Fibroblast of lung (primary cell): ENCODE measurements at regions not wholly inside any gene's neighbourhood (a gene's known extent, or its start where the extent isn't known, plus 50 kb on each side); places are given as distances from the start of the nearest gene placed in this dataset.

Experiments
- EZH2 ChIP-seq: IDR thresholded peaks from 2 replicates; pipeline ENCODE4 v1.5.1; 2012; ENCODE audit warnings: low read length, control low read depth, mild to moderate bottlenecking; ENCODE audit errors: missing control alignments
- TF ChIP-seq, protein P1 (sequence below), 2 donors: IDR thresholded peaks in 1 of 2; conservative IDR thresholded peaks in 1 of 2; 1 replicate in 1 of 2; 2 replicates in 1 of 2; pipeline ENCODE4 v1.5.1; 2011 to 2012; ENCODE audit warnings: low read length in 2 of 2, control low read depth in 1 of 2, inconsistent platforms in 1 of 2, low read depth in 1 of 2, mild to moderate bottlenecking in 1 of 2

DNA sequence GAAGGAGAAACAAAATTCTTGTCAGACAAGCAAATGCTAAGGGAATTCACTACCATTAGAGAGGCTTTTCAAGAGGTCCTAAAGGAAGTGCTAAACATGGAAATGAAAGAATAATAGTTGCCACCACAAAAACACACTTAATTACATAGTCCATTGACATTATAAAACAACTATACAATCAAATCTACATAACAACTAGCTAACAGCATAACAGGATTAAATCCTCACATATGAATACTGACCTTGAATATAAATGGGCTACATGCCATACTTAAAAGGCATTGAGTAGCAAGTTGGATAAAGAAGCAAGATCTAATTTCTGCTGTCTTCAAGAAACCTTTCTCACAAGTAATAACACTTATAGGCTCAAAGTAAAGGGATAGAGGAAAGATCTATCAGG lies 811.5 kb upstream of the CITED2 start:
- TF ChIP-seq, protein P1, sequence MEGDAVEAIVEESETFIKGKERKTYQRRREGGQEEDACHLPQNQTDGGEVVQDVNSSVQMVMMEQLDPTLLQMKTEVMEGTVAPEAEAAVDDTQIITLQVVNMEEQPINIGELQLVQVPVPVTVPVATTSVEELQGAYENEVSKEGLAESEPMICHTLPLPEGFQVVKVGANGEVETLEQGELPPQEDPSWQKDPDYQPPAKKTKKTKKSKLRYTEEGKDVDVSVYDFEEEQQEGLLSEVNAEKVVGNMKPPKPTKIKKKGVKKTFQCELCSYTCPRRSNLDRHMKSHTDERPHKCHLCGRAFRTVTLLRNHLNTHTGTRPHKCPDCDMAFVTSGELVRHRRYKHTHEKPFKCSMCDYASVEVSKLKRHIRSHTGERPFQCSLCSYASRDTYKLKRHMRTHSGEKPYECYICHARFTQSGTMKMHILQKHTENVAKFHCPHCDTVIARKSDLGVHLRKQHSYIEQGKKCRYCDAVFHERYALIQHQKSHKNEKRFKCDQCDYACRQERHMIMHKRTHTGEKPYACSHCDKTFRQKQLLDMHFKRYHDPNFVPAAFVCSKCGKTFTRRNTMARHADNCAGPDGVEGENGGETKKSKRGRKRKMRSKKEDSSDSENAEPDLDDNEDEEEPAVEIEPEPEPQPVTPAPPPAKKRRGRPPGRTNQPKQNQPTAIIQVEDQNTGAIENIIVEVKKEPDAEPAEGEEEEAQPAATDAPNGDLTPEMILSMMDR (conservative IDR thresholded peaks at IDR 0.05 in 1 of 2, IDR thresholded peaks at IDR 0.05 in 1 of 2; ENCODE audit: low read depth in 1 of 2, low read length in 2 of 2), result no peak
- no peak for TF ChIP-seq EZH2
